Lower leg skin (tissue), 4 donors: ENCODE measurements at regions not wholly inside any gene's neighbourhood (a gene's known extent, or its start where the extent isn't known, plus 50 kb on each side); places are given as distances from the start of the nearest gene placed in this dataset.
"Not testable (repeated sequence)": the region's sequence is repeated elsewhere in the genome, so short reads cannot be mapped to it uniquely, and the experiment has no call there.

Experiments
- DNase-seq, 2 donors: peaks; one replicate each; pipeline ENCODE4 v3.0.0-alpha.2; 2019; ENCODE audit warnings: low spot score in 2 of 2
- H3K4me3 ChIP-seq: fragments of 200-600 bp; sonication (generic); 2 replicates; pipeline ENCODE4 v1.5.1; 2017; ENCODE audit warnings: mild to moderate bottlenecking, low read depth; ENCODE audit not compliant: poor library complexity, severe bottlenecking
- POLR2A ChIP-seq, 2 donors: fragments of 450-650 bp; IDR thresholded peaks; one replicate each; pipeline ENCODE4 v1.6.1; 2016 to 2017; ENCODE audit warnings: antibody characterized with exemption in 2 of 2, mild to moderate bottlenecking in 1 of 2, moderate library complexity in 1 of 2
- WGBS, 2 donors: methylation state at CpG; one replicate each; pipeline ENCODE4 v1.1.5; 2018; 5-methylcytosine and 5-hydroxymethylcytosine counted together
- intact Hi-C: fragments of 100-400 bp; cut with DNase I; formaldehyde crosslinking; loops from one replicate; pipeline ENCODE4 v1.15.0; 2023; ENCODE audit warnings: low total_unique reads
- TF ChIP-seq, protein P1 (sequence below), 3 donors: fragments of 450-650 bp; IDR thresholded peaks; one replicate each; pipeline ENCODE4 v1.5.1; 2016; ENCODE audit warnings: antibody characterized with exemption in 3 of 3, mild to moderate bottlenecking in 3 of 3, moderate library complexity in 2 of 3

- no peak for DNase-seq
- intact Hi-C loops = no loop called here
- WGBS, 2 donors = 78 to 84% methylated on average over 2 of the region's 2 CpGs
- TF ChIP-seq, protein P1, sequence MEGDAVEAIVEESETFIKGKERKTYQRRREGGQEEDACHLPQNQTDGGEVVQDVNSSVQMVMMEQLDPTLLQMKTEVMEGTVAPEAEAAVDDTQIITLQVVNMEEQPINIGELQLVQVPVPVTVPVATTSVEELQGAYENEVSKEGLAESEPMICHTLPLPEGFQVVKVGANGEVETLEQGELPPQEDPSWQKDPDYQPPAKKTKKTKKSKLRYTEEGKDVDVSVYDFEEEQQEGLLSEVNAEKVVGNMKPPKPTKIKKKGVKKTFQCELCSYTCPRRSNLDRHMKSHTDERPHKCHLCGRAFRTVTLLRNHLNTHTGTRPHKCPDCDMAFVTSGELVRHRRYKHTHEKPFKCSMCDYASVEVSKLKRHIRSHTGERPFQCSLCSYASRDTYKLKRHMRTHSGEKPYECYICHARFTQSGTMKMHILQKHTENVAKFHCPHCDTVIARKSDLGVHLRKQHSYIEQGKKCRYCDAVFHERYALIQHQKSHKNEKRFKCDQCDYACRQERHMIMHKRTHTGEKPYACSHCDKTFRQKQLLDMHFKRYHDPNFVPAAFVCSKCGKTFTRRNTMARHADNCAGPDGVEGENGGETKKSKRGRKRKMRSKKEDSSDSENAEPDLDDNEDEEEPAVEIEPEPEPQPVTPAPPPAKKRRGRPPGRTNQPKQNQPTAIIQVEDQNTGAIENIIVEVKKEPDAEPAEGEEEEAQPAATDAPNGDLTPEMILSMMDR (IDR thresholded peaks at IDR 0.05) = no peak
- TF ChIP-seq POLR2A (IDR thresholded peaks at IDR 0.05) = no peak
- no peak overlapping the region for H3K4me3 ChIP-seq
Observed at GRCh38 chr5:130795037-130795436, 370.0 kb downstream of the HINT1 start.

DNA sequence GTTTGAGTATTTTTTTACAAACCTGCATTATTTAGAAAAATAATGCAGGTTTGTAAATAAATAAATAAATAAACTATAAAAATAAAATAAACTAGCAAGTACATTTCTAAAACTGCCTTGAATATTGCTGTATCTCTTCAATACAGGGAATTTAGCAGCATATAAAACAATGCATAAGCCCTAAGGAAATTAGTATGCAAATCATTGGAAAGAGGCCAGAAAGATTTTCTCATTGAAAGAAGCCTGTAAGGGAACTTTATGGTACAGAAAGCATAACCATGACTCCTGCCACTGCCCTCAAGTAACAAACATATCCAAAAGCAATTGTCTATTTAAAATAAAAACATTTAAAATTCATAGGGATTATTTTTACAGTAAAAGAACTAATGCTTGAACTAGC lies 387.3 kb downstream of the HINT1 start:
- TF ChIP-seq POLR2A (IDR thresholded peaks at IDR 0.05) = no peak
- TF ChIP-seq, protein P1 (IDR thresholded peaks at IDR 0.05) = no peak
- no peak overlapping the region for H3K4me3 ChIP-seq
- no peak for DNase-seq
- intact Hi-C loops = no loop called here

DNA sequence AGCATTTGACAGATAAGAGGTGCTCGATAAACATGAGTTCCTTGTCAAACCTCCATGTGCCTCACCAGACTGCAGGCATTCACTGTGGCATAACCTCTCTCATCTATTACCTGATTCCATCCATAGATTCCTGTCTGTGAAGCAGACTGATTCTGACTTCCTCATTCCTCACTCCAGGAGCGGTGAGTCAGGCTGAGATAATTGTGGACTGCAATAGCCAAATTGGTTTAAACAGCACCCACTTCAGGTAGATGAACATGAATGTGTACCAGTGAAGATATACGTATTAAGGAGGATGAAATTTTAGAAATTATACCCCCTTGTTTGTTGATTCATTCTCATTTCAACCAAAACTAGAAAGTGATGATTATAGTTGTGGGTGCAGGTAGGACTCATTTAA lies 391.2 kb downstream of the HINT1 start:
- no peak for DNase-seq
- TF ChIP-seq, protein P1 (IDR thresholded peaks at IDR 0.05) = no peak
- no peak overlapping the region for H3K4me3 ChIP-seq
- intact Hi-C loops = no loop called here
- 59 to 68% methylated on average over 3 of the region's 3 CpGs for WGBS, 2 donors

DNA sequence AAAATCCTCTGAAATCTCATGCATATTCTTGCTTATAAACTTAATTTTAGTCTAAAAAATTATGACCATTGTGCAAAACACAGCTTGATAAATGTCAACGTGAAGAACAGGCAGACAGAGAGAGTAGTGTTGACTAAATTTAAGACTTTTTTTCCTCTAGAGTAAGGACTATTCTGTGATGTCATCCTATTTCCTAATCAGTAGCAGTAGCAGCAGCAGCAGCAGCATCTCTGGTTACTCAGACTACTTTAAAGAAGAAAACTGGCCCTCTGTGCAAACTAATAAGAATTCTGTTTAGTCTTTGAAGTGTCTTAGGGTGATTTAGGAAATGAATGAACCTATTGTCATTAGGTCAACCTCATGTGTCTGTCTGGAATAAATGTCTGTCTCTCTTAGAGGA lies 403.0 kb downstream of the HINT1 start:
- DNase-seq = no peak
- no peak overlapping the region for H3K4me3 ChIP-seq
- TF ChIP-seq, protein P1 (IDR thresholded peaks at IDR 0.05) = no peak
- TF ChIP-seq POLR2A (IDR thresholded peaks at IDR 0.05) = no peak
- WGBS, 2 donors = 38 to 57% methylated on average over 1 of the region's 1 CpG
- intact Hi-C loops = no loop called here

DNA sequence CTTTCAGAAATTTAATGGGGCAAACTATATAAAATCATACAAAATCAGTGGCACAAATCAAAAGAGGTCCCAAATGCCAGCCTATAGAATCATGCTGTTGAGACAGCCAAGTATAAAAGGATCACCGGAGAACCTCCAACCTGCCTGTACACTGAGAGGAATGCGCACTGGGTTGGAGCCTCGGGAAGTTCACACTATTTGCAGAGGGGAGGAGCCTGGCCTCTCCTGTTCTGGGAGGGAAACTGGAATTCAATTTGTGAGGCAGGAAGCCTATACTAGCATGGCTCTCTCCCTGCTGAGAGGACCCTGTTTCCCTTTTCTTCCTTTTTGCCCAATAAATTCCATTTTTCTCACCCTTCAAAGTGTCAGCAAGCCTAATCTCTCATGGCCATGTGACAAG lies 406.0 kb downstream of the HINT1 start:
- no peak for TF ChIP-seq POLR2A (IDR thresholded peaks at IDR 0.05)
- TF ChIP-seq, protein P1 (IDR thresholded peaks at IDR 0.05) = no peak
- DNase-seq = no peak
- WGBS, 2 donors = 56 to 60% methylated on average over 3 of the region's 3 CpGs
- no peak overlapping the region for H3K4me3 ChIP-seq
- intact Hi-C loops = no loop called here

DNA sequence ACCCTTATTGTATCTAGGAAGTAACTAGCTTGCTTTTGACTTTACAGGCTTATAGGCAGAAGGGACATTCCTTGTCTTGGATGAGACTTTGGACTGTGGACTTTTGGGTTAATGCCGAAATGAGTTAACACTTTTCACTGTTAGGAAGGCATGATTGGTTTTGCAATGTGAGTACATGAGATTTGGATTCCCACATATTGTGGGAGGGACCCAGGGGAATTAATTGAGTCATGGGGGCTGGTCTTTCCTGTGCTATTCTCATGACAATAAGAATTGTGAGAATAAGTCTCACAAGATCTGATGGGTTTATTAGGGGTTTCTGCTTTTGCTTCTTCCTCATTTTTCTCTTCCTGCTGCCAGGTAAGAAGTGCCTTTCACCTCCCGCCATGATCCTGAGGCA lies 417.5 kb downstream of the HINT1 start:
- TF ChIP-seq, protein P1 (IDR thresholded peaks at IDR 0.05) = no peak
- no peak for TF ChIP-seq POLR2A (IDR thresholded peaks at IDR 0.05)
- no peak overlapping the region for H3K4me3 ChIP-seq
- intact Hi-C loops = no loop called here
- DNase-seq = no peak
- 85 to 93% methylated on average over 2 of the region's 2 CpGs for WGBS, 2 donors

DNA sequence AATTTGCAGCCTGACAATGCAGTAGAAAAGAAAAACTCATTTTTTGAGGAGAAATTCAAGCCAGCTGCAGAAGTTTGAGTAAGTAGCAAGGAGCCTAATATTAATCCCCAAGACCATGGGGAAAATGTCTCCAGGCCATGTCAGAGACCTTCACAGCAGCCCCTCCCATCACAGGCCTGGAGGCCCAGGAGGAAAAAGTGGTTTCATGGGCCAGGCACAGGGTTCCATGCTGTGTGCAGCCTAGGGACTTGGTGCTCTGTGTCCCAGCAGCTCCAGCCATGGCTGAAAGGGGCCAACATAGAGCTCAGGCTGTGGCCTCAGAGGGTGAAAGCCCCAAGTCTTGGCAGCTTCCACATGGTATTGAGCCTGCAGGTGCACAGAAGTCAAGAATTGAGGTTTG lies 418.4 kb downstream of the HINT1 start:
- intact Hi-C loops, DNase-seq, H3K4me3 ChIP-seq: not testable (repeated sequence)
